ENCODE measurements at regions not wholly inside any gene's neighbourhood (a gene's known extent, or its start where the extent isn't known, plus 50 kb on each side); places are given as distances from the start of the nearest gene placed in this dataset.

- no peak overlapping the region for H3K4me3 ChIP-seq
- no peak for DNase-seq
- intact Hi-C loops (cut with DNase I), result no loop called here
- H3K9me3 ChIP-seq, result no peaks in the 10 kb centered on the region
- no peaks in the 10 kb centered on the region for H3K4me1 ChIP-seq
- H3K27ac ChIP-seq, result no peak overlapping the region
- no peaks in the 10 kb centered on the region for H3K36me3 ChIP-seq
- H3K27me3 ChIP-seq, result no peaks in the 10 kb centered on the region
- TF ChIP-seq CTCF (IDR thresholded peaks at IDR 0.05), result no peak
- no peak overlapping the region for H3K9ac ChIP-seq (ENCODE audit: low read depth in 2 of 2, low read length in 2 of 2)
These were observed 194.7 kb downstream of the RAB28 start for GRCh38 chr4:13289391-13289790.

GRCh38 chr4:13285336-13285735 is 198.8 kb downstream of the RAB28 start:
- no peaks in the 10 kb centered on the region for H3K9me3 ChIP-seq
- H3K27me3 ChIP-seq, result no peaks in the 10 kb centered on the region
- H3K27ac ChIP-seq, result no peak overlapping the region
- no peak overlapping the region for H3K4me3 ChIP-seq
- H3K36me3 ChIP-seq, result no peaks in the 10 kb centered on the region
- no peak for TF ChIP-seq CTCF (IDR thresholded peaks at IDR 0.05)
- no peak for DNase-seq
- intact Hi-C loops (cut with DNase I), result no loop called here
- no peaks in the 10 kb centered on the region for H3K4me1 ChIP-seq
- H3K9ac ChIP-seq (ENCODE audit: low read depth in 2 of 2, low read length in 2 of 2), result no peak overlapping the region

GRCh38 chr4:13284932-13285331 is 199.2 kb downstream of the RAB28 start:
- Histone ChIP-seq H3K27me3 (no peaks in the 10 kb centered on the region), H3K9ac (ENCODE audit: low read depth in 2 of 2, low read length in 2 of 2) (no peak overlapping the region), H3K4me1 (no peaks in the 10 kb centered on the region), H3K27ac (no peak overlapping the region), H3K9me3 (no peaks in the 10 kb centered on the region), H3K4me3 (no peak overlapping the region), H3K36me3 (no peaks in the 10 kb centered on the region)
- no peak for DNase-seq
- no peak for TF ChIP-seq CTCF (IDR thresholded peaks at IDR 0.05)
- intact Hi-C loops (cut with DNase I), result no loop called here

- no peak for TF ChIP-seq CTCF (IDR thresholded peaks at IDR 0.05)
- Histone ChIP-seq H3K9ac (ENCODE audit: low read depth in 2 of 2, low read length in 2 of 2) (no peak overlapping the region), H3K36me3 (no peaks in the 10 kb centered on the region), H3K9me3 (peaks cover 4% of the 10 kb centered on the region), H3K27ac (no peak overlapping the region), H3K27me3 (no peaks in the 10 kb centered on the region), H3K4me3 (no peak overlapping the region), H3K4me1 (no peaks in the 10 kb centered on the region)
- intact Hi-C loops (cut with DNase I), result no loop called here
- DNase-seq, result no peak
These were observed 207.8 kb downstream of the RAB28 start for GRCh38 chr4:13276357-13276756.

GRCh38 chr4:13268703-13269102 is 215.4 kb downstream of the RAB28 start:
- H3K36me3 ChIP-seq, result no peaks in the 10 kb centered on the region
- H3K4me3 ChIP-seq, result no peak overlapping the region
- no peak overlapping the region for H3K27ac ChIP-seq
- no peak for DNase-seq
- no peak for TF ChIP-seq CTCF (IDR thresholded peaks at IDR 0.05)
- H3K4me1 ChIP-seq, result no peaks in the 10 kb centered on the region
- H3K27me3 ChIP-seq, result no peaks in the 10 kb centered on the region
- no peak overlapping the region for H3K9ac ChIP-seq (ENCODE audit: low read depth in 2 of 2, low read length in 2 of 2)
- H3K9me3 ChIP-seq, result no peaks in the 10 kb centered on the region
- intact Hi-C loops (cut with DNase I), result no loop called here

- no peak for DNase-seq
- H3K9ac ChIP-seq (ENCODE audit: low read depth in 2 of 2, low read length in 2 of 2), result no peak overlapping the region
- no peaks in the 10 kb centered on the region for H3K9me3 ChIP-seq
- H3K36me3 ChIP-seq, result no peaks in the 10 kb centered on the region
- no peak overlapping the region for H3K4me3 ChIP-seq
- no peak overlapping the region for H3K27ac ChIP-seq
- intact Hi-C loops (cut with DNase I), result no loop called here
- H3K27me3 ChIP-seq, result no peaks in the 10 kb centered on the region
- H3K4me1 ChIP-seq, result no peaks in the 10 kb centered on the region
- TF ChIP-seq CTCF (IDR thresholded peaks at IDR 0.05), result no peak
These were observed 216.0 kb downstream of the RAB28 start for GRCh38 chr4:13268165-13268564.

All from colonic mucosa (tissue), 4 donors.